PFSK-1 (cell line): ENCODE measurements at regions not wholly inside any gene's neighbourhood (a gene's known extent, or its start where the extent isn't known, plus 50 kb on each side); places are given as distances from the start of the nearest gene placed in this dataset.

Experiments
- FOXP2 ChIP-seq: optimal IDR thresholded peaks from 2 replicates; pipeline ENCODE3; 2011; ENCODE audit warnings: borderline replicate concordance, control low read depth, inconsistent platforms; ENCODE audit not compliant: insufficient read depth; ENCODE audit errors: extremely low read length, extremely low read depth
- POLR2AphosphoS5 ChIP-seq: IDR thresholded peaks from 2 replicates; pipeline ENCODE4 v1.6.1; 2012; ENCODE audit warnings: low read depth, mild to moderate bottlenecking, control low read depth, low read length, moderate library complexity
- REST ChIP-seq, 2 experiments: IDR thresholded peaks; 2 replicates each; pipeline versions ENCODE4 v1.6.1 to v1.8.0; 2011 to 2012; ENCODE audit warnings: low read depth in 2 of 2, low read length in 2 of 2, control low read depth in 1 of 2, inconsistent platforms in 1 of 2, mild to moderate bottlenecking in 1 of 2, moderate library complexity in 1 of 2; ENCODE audit not compliant: insufficient read depth in 1 of 2
- SIN3A ChIP-seq: IDR thresholded peaks from 2 replicates; pipeline ENCODE4 v1.6.1; 2012; ENCODE audit warnings: mild to moderate bottlenecking, low read length, moderate library complexity, borderline replicate concordance; ENCODE audit not compliant: insufficient read depth
- TAF1 ChIP-seq: IDR thresholded peaks from 2 replicates; pipeline ENCODE4 v1.6.1; 2012; ENCODE audit warnings: low read length, control low read depth, borderline replicate concordance; ENCODE audit not compliant: insufficient read depth

- TF ChIP-seq TAF1 = no peak
- no peak for TF ChIP-seq FOXP2
- TF ChIP-seq POLR2AphosphoS5 = no peak
- no peak for TF ChIP-seq SIN3A
- TF ChIP-seq REST (IDR thresholded peaks at IDR 0.05; ENCODE audit: insufficient read depth in 1 of 2, low read depth in 2 of 2, low read length in 2 of 2) = no peak
These were observed 216.1 kb upstream of the NTM start for GRCh38 chr11:131154351-131154750.

DNA sequence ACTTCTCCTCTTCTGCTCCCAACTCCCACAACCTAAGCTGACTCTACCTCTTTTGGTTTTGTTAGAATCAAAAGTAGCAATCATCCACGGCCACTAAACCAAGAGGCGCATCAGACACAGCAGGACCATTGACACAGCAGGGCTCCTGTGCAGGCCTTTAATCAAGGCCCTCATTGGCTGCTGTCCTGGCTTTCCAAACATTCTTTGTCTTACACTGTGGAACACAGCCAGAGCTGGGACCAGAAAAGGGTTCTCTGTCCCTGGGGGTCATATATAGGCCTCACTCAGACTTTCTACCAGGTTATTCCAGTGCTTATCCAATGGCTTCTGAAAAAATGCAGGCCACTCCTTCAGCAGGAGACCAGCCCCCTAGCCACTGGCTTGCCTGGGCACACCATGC lies 212.7 kb upstream of the NTM start:
- TF ChIP-seq REST (IDR thresholded peaks at IDR 0.05; ENCODE audit: insufficient read depth in 1 of 2, low read depth in 2 of 2, low read length in 2 of 2) (no peak), FOXP2 (no peak), SIN3A (no peak), POLR2AphosphoS5 (no peak), TAF1 (no peak)

DNA sequence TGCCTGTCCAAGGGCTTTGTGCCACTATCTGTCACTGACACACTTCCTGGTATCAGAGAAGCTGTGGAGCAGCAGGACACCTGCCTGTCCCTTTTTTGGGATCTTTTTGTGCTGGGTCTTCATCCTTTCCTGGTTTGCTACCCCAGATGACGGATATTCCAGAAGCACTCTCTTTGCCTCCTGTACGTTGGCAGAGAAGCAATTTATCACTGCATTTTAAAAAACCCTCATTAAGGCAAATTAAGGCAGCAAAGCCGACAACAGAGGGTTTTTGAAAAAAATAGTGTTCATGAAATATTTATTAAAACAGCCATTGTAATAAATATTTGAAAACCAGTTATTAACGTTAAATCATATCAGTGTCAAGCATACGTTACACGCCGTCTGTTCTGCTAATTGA lies 209.6 kb upstream of the NTM start:
- no peak for TF ChIP-seq TAF1
- no peak for TF ChIP-seq FOXP2
- TF ChIP-seq REST (IDR thresholded peaks at IDR 0.05; ENCODE audit: insufficient read depth in 1 of 2, low read depth in 2 of 2, low read length in 2 of 2) = no peak
- TF ChIP-seq SIN3A = no peak
- TF ChIP-seq POLR2AphosphoS5 = no peak

DNA sequence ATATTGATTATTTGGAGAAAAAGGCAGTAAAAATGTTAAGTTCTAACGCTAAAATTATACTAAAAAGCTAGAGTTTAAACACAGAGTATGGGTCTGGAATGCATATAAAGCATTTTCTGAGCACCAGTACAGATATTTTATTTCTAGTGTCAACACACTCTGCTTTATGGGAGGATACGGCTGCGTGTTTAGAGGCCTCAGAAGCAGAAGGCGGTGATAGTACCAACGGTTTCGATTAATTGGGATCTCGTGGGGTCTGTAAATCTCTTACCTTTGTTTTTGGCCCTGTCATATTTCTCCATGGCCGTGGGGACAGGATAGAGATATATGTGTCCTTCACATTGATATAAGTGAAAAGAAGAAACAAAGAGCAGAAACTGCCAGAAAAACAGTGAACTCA lies 206.8 kb upstream of the NTM start:
- TF ChIP-seq REST (IDR thresholded peaks at IDR 0.05; ENCODE audit: insufficient read depth in 1 of 2, low read depth in 2 of 2, low read length in 2 of 2) (no peak), TAF1 (no peak), FOXP2 (no peak), POLR2AphosphoS5 (no peak), SIN3A (no peak)

- TF ChIP-seq FOXP2 (no peak), POLR2AphosphoS5 (no peak), SIN3A (no peak), TAF1 (no peak), REST (IDR thresholded peaks at IDR 0.05; ENCODE audit: insufficient read depth in 1 of 2, low read depth in 2 of 2, low read length in 2 of 2) (no peak)
These were observed 205.4 kb upstream of the NTM start for GRCh38 chr11:131165036-131165435.
